ENCODE measurements at regions not wholly inside any gene's neighbourhood (a gene's known extent, or its start where the extent isn't known, plus 50 kb on each side); places are given as distances from the start of the nearest gene placed in this dataset.

DNA sequence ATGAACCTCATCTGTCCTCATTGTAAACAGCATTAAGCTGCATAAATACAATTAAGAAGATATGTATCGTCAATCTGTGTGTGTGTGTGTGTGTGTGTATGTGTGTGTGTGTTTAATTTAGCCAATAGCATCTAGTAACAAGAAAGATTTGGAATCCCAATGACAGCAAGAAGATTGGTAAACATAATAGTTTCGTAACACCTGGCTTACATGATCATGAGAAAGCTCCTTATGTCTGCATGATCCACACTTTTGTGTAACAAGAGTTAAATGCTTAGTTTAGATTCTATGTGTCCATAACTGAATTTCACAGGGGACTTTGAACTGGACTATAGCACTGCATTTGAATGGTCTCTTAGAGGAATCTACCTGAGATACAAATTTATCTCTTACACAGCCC lies 191.0 kb upstream of the BET1 start:
- Histone ChIP-seq H3K79me2 (ENCODE audit: control insufficient read depth in 1 of 2, insufficient read depth in 2 of 2, low read length in 2 of 2) (no peaks in the 10 kb centered on the region), H2AFZ (ENCODE audit: low read length) (no peak overlapping the region), H2BK20ac (ENCODE audit: low read length) (no peak overlapping the region), H2BK15ac (ENCODE audit: low read length) (no peak overlapping the region), H4K91ac (replicated peaks; ENCODE audit: insufficient read length, low read length) (no peak overlapping the region), H3K23ac (ENCODE audit: insufficient read length) (no peak overlapping the region), H3K4me3 (ENCODE audit: extremely low read depth in 1 of 4, insufficient read depth in 2 of 4, low read depth in 3 of 4, low read length in 4 of 4) (no peak overlapping the region), H3K56ac (replicated peaks; ENCODE audit: insufficient read length, low read depth, low read length) (no peak overlapping the region), H4K20me1 (replicated peaks in 1 of 2; ENCODE audit: control insufficient read depth in 1 of 2, insufficient read depth in 2 of 2, low read length in 2 of 2) (no peaks in the 10 kb centered on the region), H4K8ac (ENCODE audit: extremely low read depth, insufficient read depth, low read length) (no peak overlapping the region), H3K36me3 (ENCODE audit: control insufficient read depth in 2 of 4, insufficient read depth in 4 of 4, low read length in 3 of 4) (no peaks in the 10 kb centered on the region), H3K79me1 (ENCODE audit: low read depth, low read length) (no peaks in the 10 kb centered on the region), H2BK120ac (replicated peaks; ENCODE audit: low read depth, low read length) (no peak overlapping the region), H2BK5ac (ENCODE audit: low read depth, low read length) (no peak overlapping the region), H3K27me3 (replicated peaks in 1 of 4; ENCODE audit: control insufficient read depth in 3 of 4, extremely low read depth in 1 of 4, insufficient read depth in 3 of 4, low read length in 3 of 4) (no peaks in the 10 kb centered on the region), H4K5ac (ENCODE audit: insufficient read length, low read depth, low read length) (no peak overlapping the region), H3K9ac (replicated peaks in 1 of 4; ENCODE audit: extremely low read depth in 1 of 4, low read depth in 3 of 4, low read length in 3 of 4) (no peak overlapping the region), H3K4ac (replicated peaks; ENCODE audit: insufficient read length, low read depth, low read length) (no peak overlapping the region), H3K9me3 (ENCODE audit: insufficient read depth in 2 of 2, low read depth in 1 of 2, low read length in 1 of 2) (no peaks in the 10 kb centered on the region), H3K4me2 (ENCODE audit: insufficient read depth in 1 of 2, low read depth in 2 of 2, low read length in 2 of 2) (no peak overlapping the region), H3K14ac (ENCODE audit: insufficient read length) (no peak overlapping the region), H3K18ac (ENCODE audit: extremely low read depth, low read length) (no peak overlapping the region), H2BK12ac (ENCODE audit: low read depth, low read length) (no peak overlapping the region), H3K4me1 (replicated peaks in 1 of 4; ENCODE audit: control insufficient read depth in 3 of 4, insufficient read depth in 4 of 4, low read length in 3 of 4) (peaks cover 0 to 4% (median 2%) of the 10 kb centered on the region in 4 experiments; a peak in 2 of 7 replicates), H3K27ac (ENCODE audit: low read depth, low read length) (no peak overlapping the region), H2AK5ac (ENCODE audit: low read depth, low read length) (no peak overlapping the region), H3K23me2 (ENCODE audit: low read depth, low read length) (no peaks in the 10 kb centered on the region)
- WGBS, 2 experiments (ENCODE audit: extremely low coverage in 1 of 2, insufficient coverage in 1 of 2, insufficient read length in 1 of 2, insufficient replicate concordance in 2 of 2, low coverage in 1 of 2, low lambda C conversion rate in 2 of 2, missing lambda C conversion rate in 1 of 2): 79% methylated on average over 2 of the region's 2 CpGs; no CpG with 5 or more reads in 1 of the 2 experiments
- FAIRE-seq (no peak), DNase-seq (ENCODE audit: low read depth in 1 of 2, low spot score in 2 of 2) (no peak)
- CTCF ChIA-PET (ENCODE audit: partially characterized antibody): no interaction called here
- POLR2A ChIA-PET (ENCODE audit: partially characterized antibody): no interaction called here
- TF ChIP-seq GTF2F1 (IDR thresholded peaks at IDR 0.05; ENCODE audit: borderline replicate concordance, low read depth, low read length) (no peak), JUN (IDR thresholded peaks at IDR 0.05; ENCODE audit: low read depth, low read length) (no peak), HDAC2 (IDR thresholded peaks at IDR 0.05; ENCODE audit: borderline replicate concordance in 1 of 2, low read depth in 2 of 2, low read length in 2 of 2) (no peak), SP4 (IDR thresholded peaks at IDR 0.05; ENCODE audit: low read length) (no peak), EZH2 (IDR thresholded peaks at IDR 0.05; ENCODE audit: low read depth, low read length, severe bottlenecking) (no peak), MAX (IDR thresholded peaks at IDR 0.05) (no peak)

Data from H1 (cell line).